ENCODE measurements at regions not wholly inside any gene's neighbourhood (a gene's known extent, or its start where the extent isn't known, plus 50 kb on each side); places are given as distances from the start of the nearest gene placed in this dataset.

DNA sequence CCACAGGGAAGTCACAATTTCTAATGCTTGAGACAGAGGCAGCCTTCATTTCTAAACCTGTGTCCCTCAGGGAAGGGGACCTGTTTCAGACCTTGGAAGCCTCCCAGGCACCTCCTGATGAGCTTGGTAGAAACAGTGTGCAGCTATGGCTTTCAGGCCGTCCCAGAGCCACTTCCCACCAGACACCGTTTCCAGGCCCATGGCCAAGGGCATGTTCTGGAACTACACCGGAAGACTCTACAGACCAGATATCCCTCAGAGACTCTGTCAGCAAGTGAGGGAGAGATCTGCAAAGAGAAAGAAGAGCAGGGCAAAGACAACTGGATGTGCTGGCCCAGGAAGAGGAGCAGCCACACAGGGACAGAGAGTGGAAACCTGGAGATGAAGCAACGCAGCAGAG, 82.2 kb upstream of the HSPA9 start:
- TF ChIP-seq POLR2A (IDR thresholded peaks at IDR 0.05; ENCODE audit: extremely low read depth, insufficient read length) (no peak), MYC (IDR thresholded peaks at IDR 0.05; ENCODE audit: low read depth, low read length) (no peak)

Measured in NB4 (cell line).